ENCODE measurements at regions not wholly inside any gene's neighbourhood (a gene's known extent, or its start where the extent isn't known, plus 50 kb on each side); places are given as distances from the start of the nearest gene placed in this dataset.

- no peaks in the 10 kb centered on the region for H3K4me1 Mint-ChIP-seq (ENCODE audit: low read depth)
- H3K27ac Mint-ChIP-seq, result no peak overlapping the region
- no peak for TF ChIP-seq CTCF (IDR thresholded peaks at IDR 0.05)
- peaks cover 3% of the 10 kb centered on the region; the same call in 1 of the 2 replicates for H3K36me3 Mint-ChIP-seq (ENCODE audit: low read depth)
- H3K4me3 Mint-ChIP-seq, result no peak overlapping the region
- DNase-seq, result no peak
- peaks cover 25% of the 10 kb centered on the region for H3K9me3 Mint-ChIP-seq
- H3K27me3 Mint-ChIP-seq (ENCODE audit: insufficient read depth), result no peaks in the 10 kb centered on the region
These were observed 639.7 kb downstream of the NR4A2 start for GRCh38 chr2:155692856-155693255.

- H3K36me3 Mint-ChIP-seq (ENCODE audit: low read depth), result no peaks in the 10 kb centered on the region
- H3K27ac Mint-ChIP-seq, result no peak overlapping the region
- H3K4me3 Mint-ChIP-seq, result no peak overlapping the region
- no peak for TF ChIP-seq CTCF (IDR thresholded peaks at IDR 0.05)
- H3K4me1 Mint-ChIP-seq (ENCODE audit: low read depth), result no peaks in the 10 kb centered on the region
- H3K9me3 Mint-ChIP-seq, result peaks cover 20% of the 10 kb centered on the region
- no peak for DNase-seq
- no peaks in the 10 kb centered on the region for H3K27me3 Mint-ChIP-seq (ENCODE audit: insufficient read depth)
These were observed 640.4 kb downstream of the NR4A2 start for GRCh38 chr2:155692106-155692505.

DNA sequence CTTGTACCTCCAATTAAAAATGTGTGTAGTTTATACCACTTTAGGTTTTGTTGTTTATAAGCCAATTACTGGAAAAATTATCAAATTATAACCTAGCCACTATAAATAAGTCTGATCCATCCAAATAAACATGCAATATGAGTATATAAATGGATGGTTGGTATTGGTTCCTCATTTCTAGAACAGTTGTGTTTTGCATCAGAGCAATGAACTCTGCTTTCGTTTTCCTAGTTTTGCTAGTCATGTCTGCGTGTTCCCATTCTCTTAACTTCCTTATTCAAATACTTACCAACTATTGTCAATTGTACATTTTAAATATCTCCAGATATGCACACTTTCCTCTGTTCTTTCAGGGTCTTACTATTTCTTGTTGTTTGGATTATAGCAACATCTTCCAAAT lies 641.7 kb downstream of the NR4A2 start:
- no peaks in the 10 kb centered on the region for H3K36me3 Mint-ChIP-seq (ENCODE audit: low read depth)
- TF ChIP-seq CTCF (IDR thresholded peaks at IDR 0.05), result no peak
- no peak overlapping the region for H3K27ac Mint-ChIP-seq
- DNase-seq, result no peak
- H3K9me3 Mint-ChIP-seq, result peaks cover 27% of the 10 kb centered on the region
- H3K4me3 Mint-ChIP-seq, result no peak overlapping the region
- no peaks in the 10 kb centered on the region for H3K27me3 Mint-ChIP-seq (ENCODE audit: insufficient read depth)
- H3K4me1 Mint-ChIP-seq (ENCODE audit: low read depth), result no peaks in the 10 kb centered on the region

DNA sequence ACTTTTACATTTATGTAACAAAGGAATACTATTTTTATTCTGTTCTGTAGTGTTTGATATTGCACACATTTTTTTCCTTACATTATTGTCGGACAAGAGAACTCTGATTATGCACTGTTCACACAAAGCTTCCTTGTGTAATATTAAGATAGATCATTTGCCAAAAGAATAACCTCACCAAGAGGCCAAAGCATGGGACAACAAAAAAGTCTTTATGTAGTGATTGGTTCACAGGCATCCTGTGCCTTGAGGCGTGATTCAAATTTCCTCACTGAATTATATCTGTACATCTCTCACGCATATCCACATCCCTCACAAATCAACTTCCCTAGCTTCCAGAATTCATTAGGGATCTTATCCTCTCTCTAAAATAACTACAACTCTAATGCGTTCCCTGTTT lies 642.7 kb downstream of the NR4A2 start:
- DNase-seq, result no peak
- H3K36me3 Mint-ChIP-seq (ENCODE audit: low read depth), result no peaks in the 10 kb centered on the region
- TF ChIP-seq CTCF (IDR thresholded peaks at IDR 0.05), result no peak
- H3K9me3 Mint-ChIP-seq, result peaks cover 29% of the 10 kb centered on the region
- H3K4me3 Mint-ChIP-seq, result no peak overlapping the region
- no peaks in the 10 kb centered on the region for H3K27me3 Mint-ChIP-seq (ENCODE audit: insufficient read depth)
- no peak overlapping the region for H3K27ac Mint-ChIP-seq
- H3K4me1 Mint-ChIP-seq (ENCODE audit: low read depth), result no peaks in the 10 kb centered on the region

DNA sequence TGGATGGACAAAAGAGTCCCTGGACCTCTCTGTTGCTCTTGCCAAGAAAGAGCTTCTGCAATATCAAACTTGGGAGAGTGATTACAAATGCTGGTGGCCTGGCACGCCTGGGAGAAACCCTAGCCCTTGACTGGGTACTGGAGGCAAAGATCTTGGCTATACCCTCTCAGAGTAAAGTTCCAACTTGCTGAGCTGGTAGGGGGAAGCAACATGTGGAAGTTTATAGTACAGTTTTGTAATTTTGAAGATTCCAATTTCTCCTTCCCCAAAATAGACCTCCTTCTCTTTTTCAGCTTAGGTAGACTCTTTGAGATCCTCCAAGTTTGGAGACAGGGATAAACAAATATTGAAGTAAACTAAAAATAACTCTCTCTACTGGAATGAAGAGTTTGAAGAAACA lies 645.3 kb downstream of the NR4A2 start:
- H3K4me3 Mint-ChIP-seq, result no peak overlapping the region
- DNase-seq, result no peak

More for the DNA sequence above, 645.3 kb downstream of the NR4A2 start:
- Mint-ChIP-seq H3K36me3 (ENCODE audit: low read depth) (no peaks in the 10 kb centered on the region), H3K9me3 (peaks cover 17% of the 10 kb centered on the region), H3K27ac (no peak overlapping the region), H3K4me1 (ENCODE audit: low read depth) (no peaks in the 10 kb centered on the region), H3K27me3 (ENCODE audit: insufficient read depth) (no peaks in the 10 kb centered on the region)
- TF ChIP-seq CTCF (IDR thresholded peaks at IDR 0.05), result no peak
